KMS-11 (cell line): ENCODE measurements at regions not wholly inside any gene's neighbourhood (a gene's known extent, or its start where the extent isn't known, plus 50 kb on each side); places are given as distances from the start of the nearest gene placed in this dataset.

ENCODE experiments used
- H2AFZ ChIP-seq: fragments of 200-600 bp; sonication (generic); 2 replicates; pipeline ENCODE4 v1.6.1; 2016; ENCODE audit warnings: antibody characterized with exemption, mixed run types, low read depth
- H3K27ac ChIP-seq: fragments of 200-600 bp; sonication (generic); 2 replicates; pipeline ENCODE4 v1.6.1; 2016; ENCODE audit warnings: mild to moderate bottlenecking, mixed run types
- H3K27me3 ChIP-seq: fragments of 200-600 bp; sonication (generic); 2 replicates; pipeline ENCODE4 v1.6.1; 2017; ENCODE audit warnings: mild to moderate bottlenecking, low read depth, mixed run types, moderate library complexity; ENCODE audit not compliant: insufficient read depth
- H3K36me3 ChIP-seq: fragments of 200-600 bp; sonication (generic); 2 replicates; pipeline ENCODE4 v1.6.1; 2017; ENCODE audit warnings: mild to moderate bottlenecking, mixed run types; ENCODE audit not compliant: insufficient read depth
- H3K4me1 ChIP-seq: fragments of 200-600 bp; sonication (generic); 2 replicates; pipeline ENCODE4 v1.6.1; 2016; ENCODE audit warnings: mild to moderate bottlenecking, low read depth, mixed run types; ENCODE audit not compliant: poor library complexity, severe bottlenecking
- H3K4me2 ChIP-seq: fragments of 200-600 bp; sonication (generic); 2 replicates; pipeline ENCODE4 v1.7.0; 2016; ENCODE audit warnings: mild to moderate bottlenecking, mixed run types
- H3K4me3 ChIP-seq: fragments of 200-600 bp; sonication (generic); IDR thresholded peaks from 2 replicates; pipeline ENCODE4 v1.6.1; 2017; ENCODE audit warnings: low read depth, low read length, mixed read lengths; ENCODE audit not compliant: insufficient read depth
- H3K79me2 ChIP-seq: fragments of 200-600 bp; sonication (generic); 2 replicates; pipeline ENCODE4 v1.6.1; 2016; ENCODE audit warnings: low read depth, mixed run types; ENCODE audit not compliant: insufficient read depth
- H3K9ac ChIP-seq: fragments of 200-600 bp; sonication (generic); 2 replicates; pipeline ENCODE4 v1.6.1; 2016; ENCODE audit warnings: mild to moderate bottlenecking, mixed run types
- H4K20me1 ChIP-seq: fragments of 200-600 bp; sonication (generic); 2 replicates; pipeline ENCODE4 v1.6.1; 2016; ENCODE audit warnings: mild to moderate bottlenecking, mixed run types; ENCODE audit not compliant: insufficient read depth
- CTCF ChIP-seq: fragments of 200-600 bp; sonication (generic); conservative IDR thresholded peaks from 2 replicates; pipeline ENCODE4 v1.6.1; 2017; ENCODE audit warnings: low read depth, mild to moderate bottlenecking, antibody characterized with exemption, low read length, moderate library complexity, mixed read lengths

GRCh38 chr4:135724421-135724820 is 1522.8 kb upstream of the PABPC4L start:
- Histone ChIP-seq H3K4me1 (no peaks in the 10 kb centered on the region), H3K79me2 (no peaks in the 10 kb centered on the region), H3K27ac (no peak overlapping the region), H3K4me2 (no peak overlapping the region), H2AFZ (no peak overlapping the region), H3K27me3 (no peaks in the 10 kb centered on the region), H3K9ac (no peak overlapping the region), H4K20me1 (no peaks in the 10 kb centered on the region), H3K4me3 (no peak overlapping the region), H3K36me3 (no peaks in the 10 kb centered on the region)
- no peak for TF ChIP-seq CTCF

- H3K4me1 ChIP-seq = no peaks in the 10 kb centered on the region
- H3K27me3 ChIP-seq = no peaks in the 10 kb centered on the region
- no peaks in the 10 kb centered on the region for H3K36me3 ChIP-seq
- no peaks in the 10 kb centered on the region for H3K79me2 ChIP-seq
- H3K9ac ChIP-seq = no peak overlapping the region
- TF ChIP-seq CTCF = no peak; the same call in 1 of the 2 replicates
- no peak overlapping the region for H3K4me2 ChIP-seq
- H4K20me1 ChIP-seq = no peaks in the 10 kb centered on the region
- H3K4me3 ChIP-seq = no peak overlapping the region
- no peak overlapping the region for H2AFZ ChIP-seq
- H3K27ac ChIP-seq = no peak overlapping the region
Measured at GRCh38 chr4:135718019-135718418, 1516.4 kb upstream of the PABPC4L start.

- H3K4me3 ChIP-seq = no peak overlapping the region
- no peak for TF ChIP-seq CTCF
- H3K79me2 ChIP-seq = no peaks in the 10 kb centered on the region
Measured at GRCh38 chr4:135705343-135705742, 1503.8 kb upstream of the PABPC4L start.

GRCh38 chr4:135694066-135694465 is 1492.5 kb upstream of the PABPC4L start:
- Histone ChIP-seq H3K36me3 (no peaks in the 10 kb centered on the region), H4K20me1 (no peaks in the 10 kb centered on the region), H3K4me3 (no peak overlapping the region), H3K4me1 (no peaks in the 10 kb centered on the region), H2AFZ (no peak overlapping the region), H3K27ac (no peak overlapping the region), H3K27me3 (no peaks in the 10 kb centered on the region), H3K4me2 (no peak overlapping the region), H3K9ac (no peak overlapping the region), H3K79me2 (no peaks in the 10 kb centered on the region)
- no peak for TF ChIP-seq CTCF

More at GRCh38 chr4:135705343-135705742, 1503.8 kb upstream of the PABPC4L start:
- no peak overlapping the region for H3K9ac ChIP-seq
- H2AFZ ChIP-seq = no peak overlapping the region
- H3K4me1 ChIP-seq = no peaks in the 10 kb centered on the region
- H3K36me3 ChIP-seq = no peaks in the 10 kb centered on the region
- no peaks in the 10 kb centered on the region for H3K27me3 ChIP-seq
- no peaks in the 10 kb centered on the region for H4K20me1 ChIP-seq
- H3K27ac ChIP-seq = no peak overlapping the region
- H3K4me2 ChIP-seq = no peak overlapping the region

- H3K9ac ChIP-seq = no peak overlapping the region
- no peak overlapping the region for H2AFZ ChIP-seq
- H3K36me3 ChIP-seq = no peaks in the 10 kb centered on the region
- H3K79me2 ChIP-seq = no peaks in the 10 kb centered on the region
- H3K4me3 ChIP-seq = no peak overlapping the region
- no peak for TF ChIP-seq CTCF
- H3K27ac ChIP-seq = no peak overlapping the region
- H4K20me1 ChIP-seq = no peaks in the 10 kb centered on the region
- no peaks in the 10 kb centered on the region for H3K27me3 ChIP-seq
- no peak overlapping the region for H3K4me2 ChIP-seq
- H3K4me1 ChIP-seq = no peaks in the 10 kb centered on the region
Measured at GRCh38 chr4:135684001-135684400, 1482.4 kb upstream of the PABPC4L start.
